B cell (primary cell): ENCODE measurements at regions not wholly inside any gene's neighbourhood (a gene's known extent, or its start where the extent isn't known, plus 50 kb on each side); places are given as distances from the start of the nearest gene placed in this dataset.

Experiments used
- ATAC-seq: fragments of 200-7000 bp; cut with Tn5 transposase; one replicate; pipeline ENCODE4 v1.10.0; 2021; ENCODE audit warnings: low read depth, mild to moderate bottlenecking, moderate number of reproducible peaks, moderate library complexity
- CTCF ChIA-PET: fragments of 350-600 bp; sonication (Branson Sonifier 250); formaldehyde crosslinking; loops from one replicate; lab custom pipeline; 2021; ENCODE audit warnings: antibody characterized with exemption, inconsistent platforms; lab: Charles Lee
- POLR2A ChIA-PET: fragments of 350-600 bp; sonication (Branson Sonifier 250); formaldehyde crosslinking; loops from one replicate; lab custom pipeline; 2021; ENCODE audit warnings: antibody characterized with exemption; lab: Charles Lee
- DNase-seq: peaks from one replicate; pipeline ENCODE4 v3.0.0; 2013
- H2AFZ ChIP-seq: 2 replicates; pipeline ENCODE4 v1.6.1; 2012; ENCODE audit warnings: mild to moderate bottlenecking, low read depth, low read length; ENCODE audit not compliant: insufficient read depth, poor library complexity, severe bottlenecking
- H3K27ac ChIP-seq, 2 donors: 1 replicate in 1 of 2; 2 replicates in 1 of 2; pipeline ENCODE4 v1.5.1; 2012 to 2013; ENCODE audit warnings: low read length in 2 of 2, mild to moderate bottlenecking in 2 of 2, moderate library complexity in 1 of 2
- H3K27me3 ChIP-seq, 4 experiments: fragments of 200-600 bp in 1 of 4; sonication (generic) in 1 of 4; replicated peaks in 1 of 4; 1 replicate in 2 of 4; 2 replicates in 2 of 4; pipeline versions ENCODE4 v1.6.1 to v1.7.0; 2013 to 2016; ENCODE audit warnings: low read length in 3 of 4, mild to moderate bottlenecking in 2 of 4, mixed read lengths in 1 of 4, moderate library complexity in 1 of 4; ENCODE audit not compliant: insufficient read depth in 4 of 4, control insufficient read depth in 3 of 4; ENCODE audit errors: control extremely low read depth in 1 of 4
- H3K36me3 ChIP-seq, 2 experiments: replicated peaks in 1 of 2; 1 replicate in 1 of 2; 2 replicates in 1 of 2; pipeline versions ENCODE4 v1.6.1 to v1.7.1; 2013; ENCODE audit warnings: low read length in 1 of 2; ENCODE audit not compliant: insufficient read depth in 2 of 2, control insufficient read depth in 1 of 2; ENCODE audit errors: control extremely low read depth in 1 of 2, extremely low read depth in 1 of 2
- H3K4me1 ChIP-seq, 2 donors: fragments of 200-600 bp in 1 of 2; sonication (generic) in 1 of 2; 1 replicate in 1 of 2; 2 replicates in 1 of 2; pipeline versions ENCODE4 v1.5.1 to v1.6.1; 2013 to 2017; ENCODE audit warnings: low read length in 2 of 2; ENCODE audit not compliant: control insufficient read depth in 2 of 2, insufficient read depth in 2 of 2
- H3K4me2 ChIP-seq: replicated peaks from 2 replicates; pipeline ENCODE3; 2012; ENCODE audit warnings: mild to moderate bottlenecking, low read depth, low read length; ENCODE audit not compliant: poor library complexity, severe bottlenecking
- H3K4me3 ChIP-seq, 5 experiments: fragments of 200-600 bp in 1 of 5; sonication (generic) in 1 of 5; 1 replicate in 3 of 5; 2 replicates in 2 of 5; pipeline versions ENCODE4 v1.5.1 to v1.7.0; 2011 to 2016; ENCODE audit warnings: low read length in 4 of 5, mild to moderate bottlenecking in 4 of 5, low read depth in 2 of 5, control low read depth in 1 of 5, moderate library complexity in 1 of 5; ENCODE audit not compliant: insufficient read depth in 1 of 5; ENCODE audit errors: control extremely low read depth in 1 of 5, extremely low read depth in 1 of 5
- H3K79me2 ChIP-seq: fragments of 200-600 bp; sonication (generic); one replicate; pipeline ENCODE4 v1.6.0; 2016; ENCODE audit warnings: low read length; ENCODE audit not compliant: control insufficient read depth, insufficient read depth
- H3K9ac ChIP-seq: fragments of 200-600 bp; sonication (generic); 2 replicates; pipeline ENCODE4 v1.6.1; 2017; ENCODE audit warnings: mild to moderate bottlenecking, low read length, moderate library complexity
- H3K9me3 ChIP-seq, 3 donors: one replicate each; pipeline versions ENCODE4 v1.6.1 to v1.7.1; 2013; ENCODE audit warnings: low read length in 2 of 3; ENCODE audit not compliant: control insufficient read depth in 2 of 3, insufficient read depth in 1 of 3; ENCODE audit errors: control extremely low read depth in 1 of 3
- H4K20me1 ChIP-seq: 2 replicates; pipeline ENCODE4 v1.6.0; 2012; ENCODE audit warnings: mild to moderate bottlenecking, low read length; ENCODE audit not compliant: insufficient read depth, control insufficient read depth, poor library complexity, severe bottlenecking
- H3K27ac Mint-ChIP-seq: one replicate; pipeline ENCODE4 v1.8.0; 2021; ENCODE audit warnings: mixed read lengths
- H3K27me3 Mint-ChIP-seq: one replicate; pipeline ENCODE4 v1.8.0; 2021; ENCODE audit warnings: mixed read lengths
- H3K4me1 Mint-ChIP-seq: one replicate; pipeline ENCODE4 v1.8.0; 2021; ENCODE audit warnings: mixed read lengths
- H3K4me3 Mint-ChIP-seq: one replicate; pipeline ENCODE4 v1.8.0; 2021; ENCODE audit warnings: mixed read lengths
- H3K9me3 Mint-ChIP-seq: one replicate; pipeline ENCODE4 v1.8.0; 2022; ENCODE audit warnings: mixed read lengths; ENCODE audit not compliant: insufficient read depth
- CTCF ChIP-seq: fragments of 200-600 bp; IDR thresholded peaks from one replicate; pipeline ENCODE4 v1.8.0; 2022; ENCODE audit warnings: antibody characterized with exemption, mild to moderate bottlenecking
- EZH2 ChIP-seq: IDR thresholded peaks from 2 replicates; pipeline ENCODE4 v1.6.1; 2012; ENCODE audit warnings: borderline replicate concordance, low read depth, mild to moderate bottlenecking, moderate library complexity, low read length; ENCODE audit not compliant: insufficient read depth, poor library complexity, severe bottlenecking
- WGBS: methylation state at CpG from one replicate; pipeline ENCODE4 v1.1.5; 2013; ENCODE audit warnings: missing lambda C conversion rate; ENCODE audit not compliant: insufficient coverage; 5-methylcytosine and 5-hydroxymethylcytosine counted together
- intact Hi-C: fragments of 100-400 bp; cut with micrococcal nuclease; formaldehyde crosslinking; loops from one replicate; pipeline ENCODE4 v1.10.0; 2022

- TF ChIP-seq EZH2 (no peak), CTCF (no peak)
- ChIA-PET CTCF (no interaction called here), POLR2A (no interaction called here)
- no peaks in the 10 kb centered on the region for H4K20me1 ChIP-seq
- no peak overlapping the region for H3K4me3 Mint-ChIP-seq
- H3K27me3 ChIP-seq, result peaks cover 0 to 1% (median 0%) of the 10 kb centered on the region in 4 experiments
- H3K9me3 Mint-ChIP-seq, result no peaks in the 10 kb centered on the region
- H3K79me2 ChIP-seq, result no peaks in the 10 kb centered on the region
- intact Hi-C loops, result no loop called here
- no peak overlapping the region for H3K4me3 ChIP-seq
- peaks cover 30% of the 10 kb centered on the region for H3K27me3 Mint-ChIP-seq
- no peak overlapping the region for H3K4me2 ChIP-seq
- H3K9me3 ChIP-seq, result no peaks in the 10 kb centered on the region
- H3K36me3 ChIP-seq, result no peaks in the 10 kb centered on the region
- no peak overlapping the region for H2AFZ ChIP-seq
- H3K4me1 Mint-ChIP-seq, result peaks cover 3% of the 10 kb centered on the region
- no peak overlapping the region for H3K27ac Mint-ChIP-seq
- WGBS, result 88% methylated on average over 15 of the region's 18 CpGs
- H3K27ac ChIP-seq, result no peak overlapping the region
- ATAC-seq, result no peak
- DNase-seq, result no peak
- no peaks in the 10 kb centered on the region for H3K4me1 ChIP-seq
- H3K9ac ChIP-seq, result no peak overlapping the region
These were observed 68.6 kb upstream of the ERRFI1 start for GRCh38 chr1:8094481-8095241.

GRCh38 chr1:8093221-8093980 is 67.3 kb upstream of the ERRFI1 start:
- ATAC-seq, result no peak
- Mint-ChIP-seq H3K4me1 (peaks cover 3% of the 10 kb centered on the region), H3K4me3 (no peak overlapping the region), H3K27me3 (peaks cover 34% of the 10 kb centered on the region), H3K9me3 (no peaks in the 10 kb centered on the region), H3K27ac (no peak overlapping the region)
- no peaks in the 10 kb centered on the region for H3K79me2 ChIP-seq
- H3K27me3 ChIP-seq, result peaks cover 0 to 3% (median 0%) of the 10 kb centered on the region in 4 experiments
- no peak for TF ChIP-seq EZH2
- TF ChIP-seq CTCF, result no peak
- H3K4me1 ChIP-seq, result no peaks in the 10 kb centered on the region
- H3K27ac ChIP-seq, result no peak overlapping the region
- intact Hi-C loops, result no loop called here
- no peak for DNase-seq
- H3K4me2 ChIP-seq, result no peak overlapping the region
- H3K9me3 ChIP-seq, result no peaks in the 10 kb centered on the region
- 91% methylated on average over 6 of the region's 10 CpGs for WGBS
- no peak overlapping the region for H3K9ac ChIP-seq
- ChIA-PET POLR2A (no interaction called here), CTCF (no interaction called here)
- H4K20me1 ChIP-seq, result no peaks in the 10 kb centered on the region
- no peak overlapping the region for H3K4me3 ChIP-seq
- H2AFZ ChIP-seq, result no peak overlapping the region
- H3K36me3 ChIP-seq, result no peaks in the 10 kb centered on the region
